ENCODE measurements at regions not wholly inside any gene's neighbourhood (a gene's known extent, or its start where the extent isn't known, plus 50 kb on each side); places are given as distances from the start of the nearest gene placed in this dataset.

- TF ChIP-seq GRHL2 (CRISPR knock-in tag; IDR thresholded peaks at IDR 0.05; ENCODE audit: insufficient replicate concordance, severe bottlenecking) = no peak
- no peak for TF ChIP-seq PREB (CRISPR knock-in tag; IDR thresholded peaks at IDR 0.05; ENCODE audit: borderline replicate concordance)
- no peak for TF ChIP-seq CTCF (IDR thresholded peaks at IDR 0.05)
- no peak for TF ChIP-seq KAT7 (CRISPR knock-in tag; IDR thresholded peaks at IDR 0.05; ENCODE audit: borderline replicate concordance)
- no peak for TF ChIP-seq NFE2L1 (CRISPR knock-in tag; IDR thresholded peaks at IDR 0.05)
- no peak for TF ChIP-seq E2F5 (CRISPR knock-in tag; IDR thresholded peaks at IDR 0.05)
- TF ChIP-seq, protein P1, sequence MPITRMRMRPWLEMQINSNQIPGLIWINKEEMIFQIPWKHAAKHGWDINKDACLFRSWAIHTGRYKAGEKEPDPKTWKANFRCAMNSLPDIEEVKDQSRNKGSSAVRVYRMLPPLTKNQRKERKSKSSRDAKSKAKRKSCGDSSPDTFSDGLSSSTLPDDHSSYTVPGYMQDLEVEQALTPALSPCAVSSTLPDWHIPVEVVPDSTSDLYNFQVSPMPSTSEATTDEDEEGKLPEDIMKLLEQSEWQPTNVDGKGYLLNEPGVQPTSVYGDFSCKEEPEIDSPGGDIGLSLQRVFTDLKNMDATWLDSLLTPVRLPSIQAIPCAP (CRISPR knock-in tag; IDR thresholded peaks at IDR 0.05) = no peak
These were observed 121.7 kb upstream of the VGLL2 start for GRCh38 chr6:117143647-117144046.
